Neutrophil (primary cell): ENCODE measurements at regions not wholly inside any gene's neighbourhood (a gene's known extent, or its start where the extent isn't known, plus 50 kb on each side); places are given as distances from the start of the nearest gene placed in this dataset.

ENCODE experiments used
- H3K27ac ChIP-seq: fragments of 200-600 bp; sonication (generic); 2 replicates; pipeline ENCODE4 v1.5.1; 2016; ENCODE audit warnings: mild to moderate bottlenecking, moderate library complexity
- H3K27me3 ChIP-seq: fragments of 200-600 bp; sonication (generic); 2 replicates; pipeline ENCODE4 v1.6.0; 2016; ENCODE audit warnings: mild to moderate bottlenecking
- H3K36me3 ChIP-seq: fragments of 200-600 bp; sonication (generic); 2 replicates; pipeline ENCODE4 v1.5.1; 2017
- H3K4me1 ChIP-seq, 2 experiments: fragments of 200-600 bp in 1 of 2; sonication (generic) in 1 of 2; 1 replicate in 1 of 2; 2 replicates in 1 of 2; pipeline versions ENCODE4 v1.5.1 to v1.6.1; 2013 to 2016; ENCODE audit warnings: low read depth in 1 of 2, low read length in 1 of 2, mild to moderate bottlenecking in 1 of 2, moderate library complexity in 1 of 2; ENCODE audit not compliant: control insufficient read depth in 1 of 2, insufficient read depth in 1 of 2
- H3K4me3 ChIP-seq, 2 experiments: fragments of 200-600 bp in 1 of 2; sonication (generic) in 1 of 2; 1 replicate in 1 of 2; 2 replicates in 1 of 2; pipeline ENCODE4 v1.5.1; 2013 to 2016; ENCODE audit warnings: low read depth in 1 of 2, low read length in 1 of 2, mild to moderate bottlenecking in 1 of 2, moderate library complexity in 1 of 2
- H3K9me3 ChIP-seq: fragments of 200-600 bp; sonication (generic); 2 replicates; pipeline ENCODE4 v1.5.1; 2016
- TF ChIP-seq, protein P1 (sequence below): fragments of 200-600 bp; sonication (generic); IDR thresholded peaks from 2 replicates; pipeline ENCODE4 v1.5.1; 2016; ENCODE audit warnings: antibody characterized with exemption

GRCh38 chr3:34938784-34939183, 700.5 kb upstream of the ARPP21 start:
- Histone ChIP-seq H3K4me3 (no peak overlapping the region), H3K27ac (no peak overlapping the region), H3K27me3 (no peaks in the 10 kb centered on the region), H3K9me3 (peaks cover 3% of the 10 kb centered on the region), H3K4me1 (no peaks in the 10 kb centered on the region), H3K36me3 (no peaks in the 10 kb centered on the region)
- TF ChIP-seq, protein P1, sequence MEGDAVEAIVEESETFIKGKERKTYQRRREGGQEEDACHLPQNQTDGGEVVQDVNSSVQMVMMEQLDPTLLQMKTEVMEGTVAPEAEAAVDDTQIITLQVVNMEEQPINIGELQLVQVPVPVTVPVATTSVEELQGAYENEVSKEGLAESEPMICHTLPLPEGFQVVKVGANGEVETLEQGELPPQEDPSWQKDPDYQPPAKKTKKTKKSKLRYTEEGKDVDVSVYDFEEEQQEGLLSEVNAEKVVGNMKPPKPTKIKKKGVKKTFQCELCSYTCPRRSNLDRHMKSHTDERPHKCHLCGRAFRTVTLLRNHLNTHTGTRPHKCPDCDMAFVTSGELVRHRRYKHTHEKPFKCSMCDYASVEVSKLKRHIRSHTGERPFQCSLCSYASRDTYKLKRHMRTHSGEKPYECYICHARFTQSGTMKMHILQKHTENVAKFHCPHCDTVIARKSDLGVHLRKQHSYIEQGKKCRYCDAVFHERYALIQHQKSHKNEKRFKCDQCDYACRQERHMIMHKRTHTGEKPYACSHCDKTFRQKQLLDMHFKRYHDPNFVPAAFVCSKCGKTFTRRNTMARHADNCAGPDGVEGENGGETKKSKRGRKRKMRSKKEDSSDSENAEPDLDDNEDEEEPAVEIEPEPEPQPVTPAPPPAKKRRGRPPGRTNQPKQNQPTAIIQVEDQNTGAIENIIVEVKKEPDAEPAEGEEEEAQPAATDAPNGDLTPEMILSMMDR: no peak

DNA sequence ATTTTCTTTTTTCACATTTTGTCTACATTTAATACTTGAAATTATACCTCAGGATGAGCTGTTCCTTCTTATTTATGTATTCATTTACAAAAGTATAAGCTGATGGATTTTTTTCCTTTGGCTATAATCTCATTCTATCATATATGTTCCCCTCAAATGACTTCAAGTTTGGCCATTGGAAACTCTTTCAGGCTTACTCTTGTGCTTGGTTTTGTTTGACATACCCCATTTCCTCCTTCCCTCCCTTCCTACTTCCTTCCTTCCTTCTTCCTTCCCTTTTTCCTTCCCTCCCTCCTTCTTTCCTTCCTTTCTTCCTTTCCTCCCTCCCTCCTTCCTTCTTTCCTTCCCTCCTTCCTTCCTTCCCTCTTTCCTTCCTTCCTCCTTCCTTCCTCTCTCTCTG, 697.1 kb upstream of the ARPP21 start:
- Histone ChIP-seq H3K4me1 (no peaks in the 10 kb centered on the region), H3K27ac (no peak overlapping the region), H3K36me3 (no peaks in the 10 kb centered on the region), H3K4me3 (no peak overlapping the region), H3K9me3 (no peaks in the 10 kb centered on the region), H3K27me3 (no peaks in the 10 kb centered on the region)
- TF ChIP-seq, protein P1: no peak

DNA sequence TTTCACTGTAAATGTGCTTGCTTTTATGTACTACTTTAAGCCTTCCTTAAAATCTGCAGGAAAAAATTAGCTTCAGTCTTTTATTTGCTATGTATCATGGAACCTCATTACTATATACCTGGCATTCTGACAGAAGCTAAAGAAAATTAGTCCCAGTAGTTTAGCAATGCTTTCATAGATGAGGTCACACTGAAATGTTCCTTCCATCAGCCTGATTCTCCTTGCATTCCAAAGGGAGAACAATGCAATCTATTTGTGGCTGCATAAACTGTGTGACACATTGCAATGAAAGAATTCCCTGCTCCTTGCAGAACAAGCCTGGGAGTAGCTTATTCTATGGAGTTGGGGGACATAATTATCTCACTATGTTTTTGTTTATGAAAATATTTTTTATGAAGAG, 691.5 kb upstream of the ARPP21 start:
- Histone ChIP-seq H3K27me3 (no peaks in the 10 kb centered on the region), H3K27ac (no peak overlapping the region), H3K36me3 (no peaks in the 10 kb centered on the region), H3K4me1 (no peaks in the 10 kb centered on the region), H3K4me3 (no peak overlapping the region), H3K9me3 (no peaks in the 10 kb centered on the region)
- TF ChIP-seq, protein P1: no peak

GRCh38 chr3:34948517-34948916, 690.8 kb upstream of the ARPP21 start:
- Histone ChIP-seq H3K36me3 (no peaks in the 10 kb centered on the region), H3K27me3 (no peaks in the 10 kb centered on the region), H3K4me1 (no peaks in the 10 kb centered on the region), H3K9me3 (no peaks in the 10 kb centered on the region), H3K27ac (no peak overlapping the region), H3K4me3 (no peak overlapping the region)
- TF ChIP-seq, protein P1: no peak

DNA sequence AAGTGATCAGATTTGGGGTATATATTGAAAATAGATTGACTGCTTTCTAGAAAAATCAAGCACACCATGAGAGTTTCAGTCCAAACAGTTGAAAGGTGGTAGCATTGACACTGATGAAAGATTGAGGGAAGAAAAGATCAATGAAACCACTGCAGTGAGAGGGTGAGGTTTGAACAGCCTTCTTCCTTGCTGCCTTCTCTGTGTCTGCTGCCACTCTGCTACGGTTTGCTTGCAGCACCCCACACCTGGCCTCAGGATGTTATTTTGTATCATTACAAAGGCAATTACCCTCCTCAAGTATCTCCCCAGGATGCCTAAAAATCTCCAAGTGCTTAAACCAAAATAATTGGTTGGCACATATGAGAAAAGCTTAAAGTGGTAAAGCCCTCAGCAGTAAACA, 683.6 kb upstream of the ARPP21 start:
- Histone ChIP-seq H3K9me3 (no peaks in the 10 kb centered on the region), H3K27ac (no peak overlapping the region), H3K4me3 (no peak overlapping the region), H3K36me3 (no peaks in the 10 kb centered on the region), H3K27me3 (no peaks in the 10 kb centered on the region), H3K4me1 (peaks cover 0 to 4% of the 10 kb centered on the region in 2 experiments)
- TF ChIP-seq, protein P1: no peak

GRCh38 chr3:34956511-34956910, 682.8 kb upstream of the ARPP21 start:
- H3K27ac ChIP-seq: no peak overlapping the region
- H3K4me3 ChIP-seq: no peak overlapping the region
- peaks cover 0 to 4% of the 10 kb centered on the region in 2 experiments for H3K4me1 ChIP-seq
- H3K27me3 ChIP-seq: no peaks in the 10 kb centered on the region
- no peaks in the 10 kb centered on the region for H3K36me3 ChIP-seq
- no peaks in the 10 kb centered on the region for H3K9me3 ChIP-seq
- TF ChIP-seq, protein P1: no peak
